Karpas-422 (cell line): ENCODE measurements at regions not wholly inside any gene's neighbourhood (a gene's known extent, or its start where the extent isn't known, plus 50 kb on each side); places are given as distances from the start of the nearest gene placed in this dataset.

Experiments
- DNase-seq: peaks from one replicate; pipeline ENCODE4 v3.0.0-alpha.2; 2015
- H2AFZ ChIP-seq: fragments of 200-600 bp; sonication (generic); 2 replicates; pipeline ENCODE4 v1.6.1; 2014; ENCODE audit warnings: antibody characterized with exemption, low read length, mixed read lengths
- H3K27ac ChIP-seq: fragments of 200-600 bp; sonication (generic); 2 replicates; pipeline ENCODE4 v1.5.1; 2014; ENCODE audit warnings: mild to moderate bottlenecking, low read length, moderate library complexity
- H3K27me3 ChIP-seq: fragments of 200-600 bp; sonication (generic); 2 replicates; pipeline ENCODE4 v1.6.1; 2014; ENCODE audit warnings: low read length, mixed read lengths
- H3K36me3 ChIP-seq: fragments of 200-600 bp; sonication (generic); 2 replicates; pipeline ENCODE4 v1.6.1; 2014; ENCODE audit warnings: low read length, mixed read lengths; ENCODE audit not compliant: insufficient read depth
- H3K4me1 ChIP-seq: fragments of 200-600 bp; sonication (generic); 2 replicates; pipeline ENCODE4 v1.6.1; 2014; ENCODE audit warnings: mild to moderate bottlenecking, low read length, mixed read lengths
- H3K4me2 ChIP-seq: fragments of 200-600 bp; sonication (generic); 2 replicates; pipeline ENCODE4 v1.6.1; 2014; ENCODE audit warnings: low read length, low read depth, mild to moderate bottlenecking; ENCODE audit not compliant: poor library complexity, severe bottlenecking
- H3K4me3 ChIP-seq: fragments of 200-600 bp; sonication (generic); 2 replicates; pipeline ENCODE4 v1.5.1; 2014; ENCODE audit warnings: mild to moderate bottlenecking, antibody characterized with exemption, low read length, mixed read lengths
- H3K79me2 ChIP-seq: fragments of 200-600 bp; sonication (generic); 2 replicates; pipeline ENCODE4 v1.6.1; 2014; ENCODE audit warnings: mild to moderate bottlenecking, low read length, mixed read lengths
- H3K9ac ChIP-seq: fragments of 200-600 bp; sonication (generic); 2 replicates; pipeline ENCODE4 v1.6.0; 2014; ENCODE audit warnings: low read length
- H3K9me2 ChIP-seq: fragments of 200-600 bp; sonication (generic), shearing (Covaris generic); replicated peaks from 2 replicates; pipeline ENCODE4 v1.6.0; 2014; ENCODE audit warnings: mild to moderate bottlenecking, low read length, moderate library complexity; ENCODE audit not compliant: insufficient read depth
- H3K9me3 ChIP-seq: fragments of 300-700, 200-600 bp; sonication (generic); 2 replicates; pipeline ENCODE4 v1.6.1; 2014; ENCODE audit warnings: low read length, mixed read lengths
- H4K20me1 ChIP-seq: fragments of 200-600 bp; sonication (generic); 2 replicates; pipeline ENCODE4 v1.6.1; 2014; ENCODE audit warnings: mild to moderate bottlenecking, antibody characterized with exemption, low read length, low read depth; ENCODE audit not compliant: insufficient read depth

GRCh38 chr2:2843969-2844548 is 513.0 kb upstream of the MYT1L start:
- H3K4me1 ChIP-seq = peaks cover 4% of the 10 kb centered on the region; the same call in 1 of the 2 replicates
- no peak overlapping the region for H2AFZ ChIP-seq
- H3K9ac ChIP-seq = no peak overlapping the region
- no peak overlapping the region for H3K4me3 ChIP-seq
- no peak overlapping the region for H3K27ac ChIP-seq
- no peaks in the 10 kb centered on the region for H3K9me3 ChIP-seq
- no peaks in the 10 kb centered on the region for H3K79me2 ChIP-seq
- no peaks in the 10 kb centered on the region for H3K9me2 ChIP-seq
- peak; percentile 61 for DNase-seq
- no peaks in the 10 kb centered on the region for H3K36me3 ChIP-seq
- H3K27me3 ChIP-seq = no peaks in the 10 kb centered on the region
- no peak overlapping the region for H3K4me2 ChIP-seq
- H4K20me1 ChIP-seq = no peaks in the 10 kb centered on the region

GRCh38 chr2:2842466-2842865 is 511.4 kb upstream of the MYT1L start:
- no peaks in the 10 kb centered on the region for H3K79me2 ChIP-seq
- peaks cover 4% of the 10 kb centered on the region; the same call in 1 of the 2 replicates for H3K4me1 ChIP-seq
- H3K27me3 ChIP-seq = no peaks in the 10 kb centered on the region
- H3K27ac ChIP-seq = no peak overlapping the region
- no peaks in the 10 kb centered on the region for H3K36me3 ChIP-seq
- no peaks in the 10 kb centered on the region for H3K9me2 ChIP-seq
- H3K9ac ChIP-seq = no peak overlapping the region
- H3K4me2 ChIP-seq = no peak overlapping the region
- H3K4me3 ChIP-seq = no peak overlapping the region
- DNase-seq = no peak
- no peaks in the 10 kb centered on the region for H3K9me3 ChIP-seq
- H2AFZ ChIP-seq = no peak overlapping the region
- no peaks in the 10 kb centered on the region for H4K20me1 ChIP-seq

GRCh38 chr2:2840681-2841300 is 509.7 kb upstream of the MYT1L start:
- Histone ChIP-seq H3K4me2 (no peak overlapping the region), H3K9me3 (no peaks in the 10 kb centered on the region), H3K27ac (no peak overlapping the region), H3K27me3 (no peaks in the 10 kb centered on the region), H3K9ac (no peak overlapping the region), H3K36me3 (no peaks in the 10 kb centered on the region), H4K20me1 (no peaks in the 10 kb centered on the region), H3K9me2 (no peaks in the 10 kb centered on the region), H3K79me2 (no peaks in the 10 kb centered on the region), H2AFZ (no peak overlapping the region), H3K4me3 (no peak overlapping the region), H3K4me1 (no peaks in the 10 kb centered on the region)
- DNase-seq = no peak

- Histone ChIP-seq H3K27me3 (no peaks in the 10 kb centered on the region), H3K9me3 (no peaks in the 10 kb centered on the region), H2AFZ (no peak overlapping the region), H3K27ac (no peak overlapping the region), H3K79me2 (no peaks in the 10 kb centered on the region), H3K4me3 (no peak overlapping the region), H3K4me2 (no peak overlapping the region), H4K20me1 (no peaks in the 10 kb centered on the region), H3K4me1 (no peaks in the 10 kb centered on the region), H3K36me3 (no peaks in the 10 kb centered on the region), H3K9ac (no peak overlapping the region), H3K9me2 (no peaks in the 10 kb centered on the region)
- DNase-seq = no peak
Measured at GRCh38 chr2:2839782-2840531, 508.9 kb upstream of the MYT1L start.

GRCh38 chr2:2839393-2839781 is 508.3 kb upstream of the MYT1L start:
- Histone ChIP-seq H3K4me2 (no peak overlapping the region), H3K9me2 (no peaks in the 10 kb centered on the region), H3K9me3 (no peaks in the 10 kb centered on the region), H3K9ac (no peak overlapping the region), H3K36me3 (no peaks in the 10 kb centered on the region), H2AFZ (no peak overlapping the region), H3K27me3 (no peaks in the 10 kb centered on the region), H3K4me1 (no peaks in the 10 kb centered on the region), H3K79me2 (no peaks in the 10 kb centered on the region), H3K27ac (no peak overlapping the region), H3K4me3 (no peak overlapping the region), H4K20me1 (no peaks in the 10 kb centered on the region)
- DNase-seq = no peak

- no peak overlapping the region for H3K9ac ChIP-seq
- H3K27me3 ChIP-seq = no peaks in the 10 kb centered on the region
- no peak for DNase-seq
- H3K9me3 ChIP-seq = no peaks in the 10 kb centered on the region
- H3K4me2 ChIP-seq = no peak overlapping the region
- no peaks in the 10 kb centered on the region for H3K4me1 ChIP-seq
- no peaks in the 10 kb centered on the region for H3K79me2 ChIP-seq
- H4K20me1 ChIP-seq = no peaks in the 10 kb centered on the region
- no peak overlapping the region for H2AFZ ChIP-seq
- H3K4me3 ChIP-seq = no peak overlapping the region
- H3K36me3 ChIP-seq = no peaks in the 10 kb centered on the region
- no peaks in the 10 kb centered on the region for H3K9me2 ChIP-seq
- no peak overlapping the region for H3K27ac ChIP-seq
Measured at GRCh38 chr2:2838548-2838845, 507.4 kb upstream of the MYT1L start.

- Histone ChIP-seq H3K4me3 (no peak overlapping the region), H3K9ac (no peak overlapping the region), H3K9me3 (no peaks in the 10 kb centered on the region), H3K4me1 (no peaks in the 10 kb centered on the region), H3K36me3 (no peaks in the 10 kb centered on the region), H3K27me3 (no peaks in the 10 kb centered on the region), H3K79me2 (no peaks in the 10 kb centered on the region), H2AFZ (no peak overlapping the region), H3K4me2 (no peak overlapping the region), H4K20me1 (no peaks in the 10 kb centered on the region), H3K27ac (no peak overlapping the region), H3K9me2 (no peaks in the 10 kb centered on the region)
- no peak for DNase-seq
Measured at GRCh38 chr2:2837746-2838547, 506.9 kb upstream of the MYT1L start.
